ENCODE measurements at regions not wholly inside any gene's neighbourhood (a gene's known extent, or its start where the extent isn't known, plus 50 kb on each side); places are given as distances from the start of the nearest gene placed in this dataset.

DNA sequence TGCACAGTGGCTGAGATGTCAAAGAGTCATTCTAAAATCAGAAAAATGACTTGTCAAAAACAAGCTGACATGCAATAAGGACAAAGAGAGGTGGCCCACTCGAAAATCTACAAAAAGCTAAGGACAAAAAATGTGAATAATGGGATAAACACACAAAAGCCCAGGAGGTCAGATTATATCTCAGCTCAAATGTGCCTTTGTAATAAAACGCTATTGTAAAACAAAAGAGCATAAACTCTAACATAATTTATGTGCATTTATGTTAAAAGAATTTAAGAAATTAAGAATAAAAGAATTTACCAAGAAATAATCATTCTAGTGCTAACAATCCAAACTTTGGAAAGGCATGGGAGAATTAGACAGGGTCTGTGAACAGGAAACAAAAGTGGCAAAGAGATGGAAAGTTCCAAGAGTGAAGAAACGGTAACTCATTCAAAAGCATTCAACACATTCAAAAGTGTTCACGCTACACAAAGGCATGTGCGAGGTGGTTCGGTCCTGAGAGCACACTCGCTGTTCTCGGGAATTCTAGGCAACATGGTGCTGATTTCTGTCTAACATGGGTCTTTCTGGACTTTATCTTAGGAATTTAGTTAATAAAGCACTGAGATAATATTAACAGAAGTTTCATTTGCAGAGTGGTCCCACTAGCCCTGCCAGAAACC is 197.7 kb downstream of the KATNAL1 start:
- intact Hi-C loops (cut with DNase I): loop anchor here (10.0 kb wide), 1 partner anchor 515 kb away; the partner anchor contains the start of gene SLC7A1
- DNase-seq: no peak

DNA sequence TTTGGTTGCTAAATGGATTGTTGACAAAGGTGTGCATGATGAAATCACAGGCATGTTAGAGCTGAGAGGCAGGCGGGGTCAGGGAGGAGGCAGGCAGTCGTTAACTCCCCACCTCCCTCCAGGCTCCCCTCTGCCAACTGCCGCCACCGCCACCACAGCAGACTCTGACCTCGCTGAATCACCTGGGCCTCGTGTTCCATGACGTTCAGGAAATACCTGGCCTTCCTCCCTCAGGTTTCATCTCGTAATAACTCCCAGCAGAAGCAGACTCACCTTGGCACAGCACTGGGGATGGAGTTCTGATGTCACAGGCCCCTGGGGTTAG is 198.5 kb downstream of the KATNAL1 start:
- intact Hi-C loops (cut with DNase I): no loop called here
- no peak for DNase-seq

DNA sequence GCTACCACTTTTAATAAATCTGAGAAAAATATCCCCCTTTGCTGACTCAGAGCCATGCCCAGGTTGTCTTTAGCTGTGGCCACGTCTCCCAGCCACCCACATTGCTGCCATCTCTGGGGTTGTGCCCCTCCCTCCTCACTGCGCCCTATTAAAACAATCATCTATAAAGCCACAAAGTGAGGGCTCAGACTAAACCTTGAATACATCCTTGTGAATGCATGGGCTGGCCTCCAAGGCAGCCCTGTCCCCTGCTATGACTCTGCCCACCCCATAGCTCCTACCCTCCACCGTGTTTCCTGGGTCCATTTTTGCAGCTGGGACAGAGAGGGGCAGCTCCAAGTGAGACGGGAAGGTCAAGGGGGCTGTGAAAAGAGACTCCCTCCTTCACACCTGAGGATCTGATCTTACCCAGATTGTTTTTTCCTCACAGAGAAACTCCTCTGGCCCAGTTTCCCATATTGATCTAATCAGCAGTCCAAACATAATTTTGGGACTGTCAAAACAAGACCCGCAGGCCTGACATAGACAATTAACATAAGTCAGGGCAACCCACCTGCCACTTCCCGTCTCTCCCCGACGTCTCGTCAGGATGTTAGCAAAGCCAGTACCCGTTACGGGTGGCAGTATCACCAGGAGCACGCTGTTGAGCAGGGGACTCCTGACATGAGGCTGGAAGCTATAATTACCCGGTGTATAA is 199.0 kb downstream of the KATNAL1 start:
- intact Hi-C loops (cut with DNase I): no loop called here
- no peak for DNase-seq

DNA sequence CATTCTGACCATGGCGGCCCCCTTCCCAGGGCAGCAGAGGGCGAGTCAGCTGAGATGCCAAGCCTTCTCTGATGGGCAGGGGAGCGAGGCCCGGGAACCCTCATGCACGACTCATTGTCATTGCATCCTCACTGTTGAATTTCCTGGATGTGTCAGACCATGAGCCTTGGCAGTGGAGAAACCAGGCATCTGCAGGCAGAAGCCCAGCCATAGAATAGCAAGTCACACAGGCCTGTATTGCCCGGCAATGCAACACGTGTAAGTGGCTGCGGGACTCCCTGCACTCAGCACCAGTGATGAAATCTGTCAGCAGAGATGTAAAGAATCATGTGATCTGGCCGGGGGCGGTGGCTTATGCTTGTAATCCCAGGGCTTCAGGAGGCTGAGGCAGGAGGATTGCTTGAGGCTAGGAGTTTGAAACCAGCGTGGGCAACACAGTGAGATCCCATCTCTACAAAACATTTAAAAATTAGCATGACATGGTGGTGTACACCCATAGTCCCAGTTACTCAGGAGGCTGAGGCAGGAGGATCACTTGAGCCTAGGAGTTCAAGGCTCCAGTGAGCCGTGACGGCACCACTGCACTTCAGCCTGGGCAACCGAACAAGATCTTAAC is 199.7 kb downstream of the KATNAL1 start:
- intact Hi-C loops (cut with DNase I): no loop called here
- DNase-seq: peak in 1 of 10 donors; percentile 75

DNA sequence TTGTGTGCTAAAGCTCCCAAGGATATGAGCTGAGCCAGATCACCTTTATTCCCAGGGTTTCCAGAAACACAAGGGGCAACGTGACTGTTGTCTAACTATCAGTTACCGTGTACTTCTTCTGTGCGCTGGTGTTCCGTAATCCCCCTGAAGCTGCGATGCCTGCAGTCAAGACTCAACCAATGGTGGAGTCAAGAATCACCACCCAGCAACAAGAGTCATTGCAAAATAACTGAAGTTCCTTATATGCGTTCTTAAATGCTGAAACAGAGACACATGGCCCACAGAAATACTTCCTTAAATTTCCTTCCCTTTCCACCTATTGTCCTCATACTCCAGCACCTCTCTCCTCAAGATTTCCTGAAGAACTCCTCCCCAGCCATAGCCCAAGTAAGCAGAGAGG is 200.2 kb downstream of the KATNAL1 start:
- intact Hi-C loops (cut with DNase I): no loop called here
- no peak for DNase-seq

DNA sequence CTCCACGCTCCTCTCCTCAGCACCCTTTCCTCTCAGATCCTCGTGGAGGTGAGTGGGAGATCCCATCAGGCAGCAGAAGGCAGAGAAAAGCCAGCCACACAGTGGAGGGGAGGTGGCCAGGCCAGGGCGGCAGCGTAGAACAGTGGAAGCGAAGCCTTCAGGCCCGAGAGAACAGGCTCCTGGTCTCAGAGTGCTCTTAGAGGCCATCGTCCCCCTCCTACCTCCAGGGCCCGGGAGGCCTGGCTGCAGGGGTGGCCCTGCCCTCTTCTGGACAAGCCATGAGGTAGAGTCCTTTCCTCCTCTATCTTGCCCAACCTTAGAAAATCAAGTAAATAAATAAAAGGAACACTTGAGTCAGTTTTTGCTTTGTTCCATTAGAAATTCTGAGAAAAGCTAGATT is 202.0 kb downstream of the KATNAL1 start:
- DNase-seq: peak in 1 of 10 donors; percentile 83
- intact Hi-C loops (cut with DNase I): no loop called here

DNA sequence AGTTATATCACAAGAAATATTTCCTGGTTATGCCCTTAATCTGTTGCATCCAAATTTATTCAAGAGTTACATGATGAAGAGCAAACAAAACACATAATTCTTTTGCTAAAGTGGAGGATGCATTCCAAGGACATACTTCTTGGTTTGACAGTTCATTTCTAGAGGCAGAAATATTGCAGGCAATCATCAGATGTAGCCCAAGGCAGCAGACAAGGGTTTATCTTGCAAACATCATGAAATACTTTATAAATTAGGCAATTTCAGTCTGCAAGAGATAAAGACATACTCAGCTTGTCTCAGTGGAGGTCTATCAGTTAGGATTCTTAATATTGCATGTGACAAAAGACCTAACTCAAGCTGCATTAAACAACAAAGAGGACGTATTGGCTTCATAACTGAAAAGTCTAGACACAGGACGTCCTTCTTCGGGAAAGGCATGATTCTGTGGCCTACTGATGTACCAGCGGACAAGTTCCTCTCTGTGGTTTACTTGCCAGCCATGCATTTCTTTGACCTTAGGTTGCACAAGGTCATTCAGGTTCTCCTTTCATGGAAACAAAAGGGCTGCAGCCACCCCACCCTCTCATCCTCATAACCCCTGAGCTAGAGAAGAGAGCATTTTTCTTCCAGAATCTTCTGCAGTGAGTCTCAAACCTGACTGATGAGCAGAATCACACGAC is 204.1 kb downstream of the KATNAL1 start:
- no peak for DNase-seq
- intact Hi-C loops (cut with DNase I): no loop called here

DNA sequence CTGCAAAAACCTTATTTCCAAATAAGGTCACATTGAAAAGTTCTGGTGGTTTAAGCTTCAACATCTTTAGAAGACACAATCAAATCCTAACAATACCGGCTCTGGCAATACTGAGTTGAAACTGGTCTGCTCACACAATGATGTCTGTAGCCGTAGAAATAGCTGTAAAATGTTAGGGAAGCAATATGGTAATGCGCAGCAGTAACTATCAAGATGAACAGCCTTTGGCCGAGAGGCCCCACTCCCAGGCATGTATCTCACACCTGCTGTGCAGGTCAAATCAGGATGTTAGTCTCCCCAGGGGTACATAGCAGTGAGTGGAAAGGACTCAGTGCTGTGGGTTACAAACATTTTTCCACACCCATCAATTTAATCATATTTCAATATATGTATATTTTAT is 207.1 kb downstream of the KATNAL1 start:
- DNase-seq: no peak
- intact Hi-C loops (cut with DNase I): no loop called here

DNA sequence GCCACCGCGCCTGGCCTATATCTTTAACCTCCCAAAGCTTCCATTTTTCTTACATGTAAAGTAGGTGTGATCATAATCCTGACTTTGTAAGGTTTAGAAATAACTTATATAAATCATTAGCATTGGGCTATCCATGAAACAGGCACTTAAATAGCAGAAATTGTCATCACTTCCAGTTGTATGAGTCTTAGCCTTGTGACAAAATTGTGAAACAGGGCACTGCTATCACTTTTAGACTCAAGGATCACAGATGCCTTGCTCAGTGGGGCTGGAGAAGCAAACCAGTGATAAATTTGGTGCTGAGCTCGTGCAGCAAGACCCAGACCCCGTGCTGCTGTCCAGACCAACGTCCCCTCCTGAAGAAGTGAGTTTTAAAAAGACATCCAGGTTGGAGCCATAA is 209.7 kb downstream of the KATNAL1 start:
- intact Hi-C loops (cut with DNase I): no loop called here
- no peak for DNase-seq

DNA sequence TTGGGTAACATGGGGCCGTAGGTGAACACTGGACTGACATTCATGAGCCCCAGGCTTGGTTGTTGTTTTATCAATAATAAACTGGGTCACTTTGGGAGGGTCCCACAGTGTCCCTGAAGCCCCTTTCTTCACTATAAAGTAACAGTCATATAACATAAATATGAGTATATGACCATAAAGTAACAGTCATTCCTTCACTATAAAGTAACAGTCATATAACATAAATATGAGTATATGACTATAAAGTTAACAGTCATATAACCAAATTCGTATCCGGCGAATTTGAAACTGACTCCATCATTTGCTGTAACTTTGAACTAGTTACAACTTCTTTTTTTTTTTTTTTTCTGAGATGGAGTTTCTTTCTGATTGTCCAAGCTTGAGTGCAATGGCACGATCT is 210.3 kb downstream of the KATNAL1 start:
- no peak for DNase-seq
- intact Hi-C loops (cut with DNase I): no loop called here

DNA sequence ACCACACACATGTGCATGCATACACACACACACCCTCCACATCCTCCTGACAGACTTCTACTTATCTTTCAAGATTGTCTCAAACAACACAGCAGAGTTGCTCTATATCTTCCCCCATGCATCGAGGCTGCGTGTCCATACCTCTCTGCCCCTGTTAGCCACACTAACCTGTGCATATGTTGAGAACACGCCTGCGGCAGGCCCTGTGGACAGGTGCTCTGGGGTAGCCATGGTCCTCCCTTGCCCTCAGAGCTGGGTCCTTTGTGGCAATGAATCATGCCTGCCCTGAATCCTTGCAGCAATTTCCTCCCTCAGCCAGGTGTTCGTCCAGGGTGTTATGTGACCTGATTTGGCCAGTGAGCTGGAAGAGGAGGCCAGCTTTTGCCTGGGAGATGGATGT is 213.3 kb downstream of the KATNAL1 start:
- intact Hi-C loops (cut with DNase I): no loop called here
- DNase-seq: peak in 1 of 10 donors; percentile 72

DNA sequence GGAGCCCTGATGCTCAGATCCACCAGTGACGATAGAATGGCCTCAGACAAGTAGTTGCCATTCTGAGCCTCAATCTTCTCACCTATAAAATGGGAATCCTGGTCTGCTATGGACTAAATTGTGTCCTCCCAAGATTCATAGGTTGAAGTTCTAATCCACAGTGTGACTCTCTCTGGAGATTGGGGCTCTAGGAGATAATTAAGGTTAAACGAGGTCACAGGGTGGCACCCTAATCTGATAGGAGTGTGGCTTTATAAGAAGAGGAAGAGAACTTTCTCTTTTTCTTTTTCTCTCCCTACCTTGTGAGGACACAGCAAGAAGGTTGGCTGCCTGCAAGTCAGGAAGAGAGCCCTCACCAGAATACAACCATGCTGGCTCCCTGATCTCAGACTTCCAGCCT is 214.1 kb downstream of the KATNAL1 start:
- DNase-seq: no peak
- intact Hi-C loops (cut with DNase I): no loop called here

DNA sequence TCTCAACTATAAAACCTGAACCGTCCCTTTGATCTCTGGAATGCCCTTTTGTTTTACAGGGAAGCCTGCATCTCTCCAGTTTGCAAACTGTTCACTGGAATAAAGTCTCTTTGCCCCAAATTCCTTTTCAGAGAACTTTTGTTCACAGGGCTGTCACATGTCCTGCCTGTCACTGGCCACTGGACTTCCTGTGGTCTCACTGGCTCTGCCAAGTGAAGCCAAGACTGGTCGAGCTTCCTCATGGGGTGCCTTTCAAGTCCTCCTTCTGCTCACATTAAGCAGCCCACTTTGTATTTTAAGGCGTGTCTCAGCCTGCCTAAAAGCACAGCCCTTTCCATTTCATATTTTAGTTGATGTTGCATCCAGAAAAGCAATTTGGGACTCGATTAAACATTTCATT is 215.7 kb downstream of the KATNAL1 start:
- intact Hi-C loops (cut with DNase I): no loop called here
- DNase-seq: peak in 2 of 10 donors; percentile 12 to 78

DNA sequence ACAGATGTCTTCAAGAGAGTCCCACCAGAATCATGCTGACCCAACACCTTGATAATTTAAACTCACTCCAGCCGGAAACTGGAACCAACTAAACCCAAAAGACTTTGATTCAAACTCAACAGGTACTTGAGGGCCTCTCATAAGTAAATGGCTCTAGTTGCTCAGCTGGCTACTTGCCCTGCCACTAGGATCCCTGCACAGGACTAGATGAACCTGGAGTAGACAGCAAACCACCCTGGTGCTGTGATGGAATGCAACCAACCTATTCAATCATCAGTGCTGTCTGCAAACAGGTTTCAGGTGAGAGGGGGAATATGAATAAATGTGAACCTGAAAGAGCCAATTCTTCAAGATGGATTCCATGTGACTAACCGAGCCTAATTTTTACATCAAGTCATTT is 216.3 kb downstream of the KATNAL1 start:
- DNase-seq: no peak
- intact Hi-C loops (cut with DNase I): no loop called here

DNA sequence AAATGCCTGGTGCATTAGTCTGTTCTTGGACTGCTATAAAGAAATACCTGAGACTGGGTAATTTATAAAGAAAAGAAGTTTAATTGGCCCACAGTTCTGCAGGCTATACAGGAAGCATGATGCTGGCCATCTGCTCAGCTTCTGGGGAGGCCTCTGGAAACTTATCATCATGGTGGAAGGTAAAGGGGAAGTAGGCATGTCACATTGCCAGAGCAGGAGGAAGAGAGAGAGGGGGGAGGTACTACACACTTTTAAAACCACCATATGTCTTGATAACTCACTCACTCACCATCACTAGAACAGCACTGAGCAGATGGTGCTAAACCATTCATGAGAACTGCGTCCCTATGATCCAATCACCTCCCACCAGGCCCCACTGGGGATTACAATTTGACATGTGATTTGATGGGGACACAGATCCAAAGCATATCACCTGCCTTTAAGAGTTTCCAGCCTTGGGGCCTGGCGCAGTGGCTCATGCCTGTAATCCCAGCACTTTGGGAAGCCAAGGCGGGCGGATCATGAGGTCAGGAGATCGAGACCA is 219.0 kb downstream of the KATNAL1 start:
- no peak for DNase-seq
- intact Hi-C loops (cut with DNase I): no loop called here

DNA sequence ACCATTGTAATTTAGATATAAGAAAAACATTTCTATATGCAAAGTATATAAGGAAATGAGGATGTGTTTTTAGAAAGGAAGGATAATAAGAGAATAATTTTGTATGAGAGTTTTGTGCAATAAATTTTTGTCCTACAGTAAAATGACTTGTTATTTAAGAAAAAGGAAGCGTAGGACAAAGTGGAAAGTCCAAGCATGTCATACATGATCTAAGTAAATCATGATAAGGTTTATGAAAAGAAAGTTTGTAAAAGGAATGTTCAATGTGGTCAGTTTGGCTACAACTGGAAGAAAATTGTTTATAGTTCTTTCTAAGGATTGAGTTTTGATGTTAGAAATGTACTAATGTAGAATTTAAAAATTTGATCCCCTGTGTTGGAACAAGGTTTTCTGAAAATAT is 222.3 kb downstream of the KATNAL1 start:
- no peak for DNase-seq
- intact Hi-C loops (cut with DNase I): no loop called here

DNA sequence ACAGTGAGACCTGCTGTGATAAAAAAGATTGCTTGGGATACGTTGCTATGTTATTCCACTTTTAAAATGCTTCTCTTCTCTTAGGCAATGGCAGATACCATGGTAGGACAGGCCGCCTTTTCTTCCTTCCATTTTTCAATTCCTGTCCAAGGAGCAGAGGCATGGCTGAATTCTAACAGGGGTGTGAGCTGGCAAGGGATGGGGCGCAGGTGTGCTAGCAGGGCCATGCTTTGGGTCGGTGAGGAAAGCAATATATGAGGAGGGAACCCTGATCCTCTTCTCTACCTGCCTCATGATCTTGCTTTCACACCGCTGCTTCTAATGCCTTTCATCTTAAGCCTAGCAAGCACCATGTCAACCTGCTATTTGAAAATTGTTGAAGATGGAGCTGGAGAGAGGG is 225.0 kb downstream of the KATNAL1 start:
- no peak for DNase-seq
- intact Hi-C loops (cut with DNase I): no loop called here

DNA sequence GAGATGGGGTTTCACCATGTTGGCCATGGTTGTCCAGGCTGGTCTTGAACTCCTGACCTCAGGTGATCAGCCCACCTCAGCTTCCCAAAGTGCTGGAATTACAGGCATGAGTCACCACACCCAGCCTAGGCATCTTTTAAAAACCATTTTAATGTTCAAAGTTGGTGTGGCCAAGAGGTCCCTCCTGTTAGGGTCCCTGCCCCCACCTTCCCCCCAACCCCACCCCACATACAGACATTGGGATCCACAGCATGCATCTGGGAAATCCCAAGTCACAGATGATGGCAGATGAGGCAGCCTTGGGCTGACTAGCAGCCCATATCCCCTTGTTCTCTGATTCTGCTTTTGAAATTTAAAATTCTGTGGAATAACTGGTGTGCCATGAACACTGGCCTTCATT is 226.0 kb downstream of the KATNAL1 start:
- no peak for DNase-seq
- intact Hi-C loops (cut with DNase I): no loop called here

DNA sequence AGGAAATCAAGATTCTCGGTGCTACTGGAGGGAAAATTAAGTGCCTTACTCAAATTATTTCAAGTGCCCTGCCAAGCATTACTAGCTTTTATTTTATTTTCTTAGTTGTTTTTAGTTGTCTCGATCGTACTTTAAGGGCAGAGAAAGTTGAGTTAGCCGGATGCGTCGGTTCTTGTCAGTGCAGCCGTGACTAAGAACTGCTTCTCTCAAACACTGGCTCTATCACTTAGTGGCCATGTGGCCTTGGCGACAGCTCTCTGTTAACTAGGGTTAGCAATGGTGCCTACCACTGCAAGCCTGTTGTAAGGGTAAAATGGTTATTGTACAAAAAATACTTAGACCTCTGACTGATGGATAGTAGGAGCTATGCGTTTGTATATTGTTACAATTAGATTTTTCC is 227.8 kb downstream of the KATNAL1 start:
- no peak for DNase-seq
- intact Hi-C loops (cut with DNase I): no loop called here

DNA sequence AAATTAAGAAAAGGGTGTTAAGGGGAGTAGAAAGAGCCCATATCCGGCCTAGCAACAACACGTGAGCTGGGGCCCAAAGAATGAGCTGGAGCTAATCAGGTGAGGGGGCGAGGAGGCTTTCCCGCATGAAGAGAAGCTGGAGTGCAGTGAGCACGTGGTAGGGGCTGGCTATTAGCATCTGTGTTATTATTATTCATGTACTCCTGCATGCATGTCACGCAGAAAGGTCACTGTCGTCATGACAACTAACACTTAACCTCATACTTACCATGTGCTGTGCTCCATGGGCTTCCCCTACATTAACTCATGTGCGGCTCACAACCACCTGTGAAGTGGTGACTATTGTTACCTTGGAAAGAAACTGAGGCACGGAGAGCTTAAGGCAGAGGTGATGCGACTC is 227.6 kb upstream of the UBL3 start:
- intact Hi-C loops (cut with DNase I): no loop called here
- no peak for DNase-seq

DNA sequence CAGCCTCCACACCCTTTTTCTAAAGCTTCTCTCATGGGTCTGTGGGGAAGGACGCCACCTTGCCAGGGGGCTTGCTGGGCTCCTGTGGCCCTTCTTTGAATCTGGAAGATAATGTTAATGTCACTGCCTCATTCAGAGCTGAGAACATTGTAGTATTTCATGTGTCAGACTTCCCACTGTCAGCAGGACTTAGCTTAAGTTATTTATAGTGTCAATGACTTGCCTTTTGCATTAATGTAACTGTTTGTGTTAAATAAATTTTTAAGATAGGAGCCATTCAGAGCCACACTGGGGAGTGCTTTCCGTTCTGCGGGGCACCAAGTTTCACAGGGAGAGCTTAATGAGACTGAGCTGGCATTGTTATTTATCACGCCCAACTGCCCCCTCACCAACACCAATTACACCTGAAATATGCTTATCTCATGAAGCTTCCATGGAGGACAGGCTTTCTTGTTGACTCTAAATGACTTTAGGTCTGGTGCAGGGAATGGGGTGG is 226.9 kb upstream of the UBL3 start:
- intact Hi-C loops (cut with DNase I): no loop called here
- no peak for DNase-seq

Data from posterior cingulate gyrus (tissue), 11 donors.